ENCODE measurements at regions not wholly inside any gene's neighbourhood (a gene's known extent, or its start where the extent isn't known, plus 50 kb on each side); places are given as distances from the start of the nearest gene placed in this dataset.
"Not testable (repeated sequence)": the region's sequence is repeated elsewhere in the genome, so short reads cannot be mapped to it uniquely, and the experiment has no call there.

GRCh38 chr5:102154791-102155605 lies 141.1 kb downstream of the SLCO4C1 start:
- not testable (repeated sequence) for DNase-seq (ENCODE audit: low spot score)

- no peak for DNase-seq (ENCODE audit: low spot score)
Measured at GRCh38 chr5:102154291-102154690, 141.8 kb downstream of the SLCO4C1 start.

GRCh38 chr5:102153003-102153759 lies 142.9 kb downstream of the SLCO4C1 start:
- peak; percentile 24 for DNase-seq (ENCODE audit: low spot score)

- no peak for DNase-seq (ENCODE audit: low spot score)
Measured at GRCh38 chr5:102139029-102139428, 157.1 kb downstream of the SLCO4C1 start.

GRCh38 chr5:102138243-102138653 lies 157.8 kb downstream of the SLCO4C1 start:
- DNase-seq (ENCODE audit: low spot score), result peak; percentile 25

GRCh38 chr5:102130890-102131289 lies 165.2 kb downstream of the SLCO4C1 start:
- no peak for DNase-seq (ENCODE audit: low spot score)

GRCh38 chr5:102130386-102130785 lies 165.7 kb downstream of the SLCO4C1 start:
- no peak for DNase-seq (ENCODE audit: low spot score)

- no peak for DNase-seq (ENCODE audit: low spot score)
Measured at GRCh38 chr5:102119252-102119651, 176.8 kb downstream of the SLCO4C1 start.

- DNase-seq (ENCODE audit: low spot score), result no peak
Measured at GRCh38 chr5:102115736-102116135, 180.3 kb downstream of the SLCO4C1 start.

GRCh38 chr5:102114525-102115069 lies 181.5 kb downstream of the SLCO4C1 start:
- no peak for DNase-seq (ENCODE audit: low spot score)

GRCh38 chr5:102107865-102108264 lies 188.2 kb downstream of the SLCO4C1 start:
- no peak for DNase-seq (ENCODE audit: low spot score)

GRCh38 chr5:102106599-102106998 lies 189.5 kb downstream of the SLCO4C1 start:
- no peak for DNase-seq (ENCODE audit: low spot score)

GRCh38 chr5:102099766-102100331 lies 196.2 kb downstream of the SLCO4C1 start:
- DNase-seq (ENCODE audit: low spot score), result no peak

GRCh38 chr5:102099083-102099482 lies 197.0 kb downstream of the SLCO4C1 start:
- DNase-seq (ENCODE audit: low spot score), result not testable (repeated sequence)

GRCh38 chr5:102098606-102099005 lies 197.5 kb downstream of the SLCO4C1 start:
- DNase-seq (ENCODE audit: low spot score), result not testable (repeated sequence)

GRCh38 chr5:102090770-102091169 lies 205.3 kb downstream of the SLCO4C1 start:
- DNase-seq (ENCODE audit: low spot score), result peak; percentile 12

GRCh38 chr5:102089883-102090282 lies 206.2 kb downstream of the SLCO4C1 start:
- no peak for DNase-seq (ENCODE audit: low spot score)

GRCh38 chr5:102087906-102088305 lies 208.2 kb downstream of the SLCO4C1 start:
- DNase-seq (ENCODE audit: low spot score), result no peak

GRCh38 chr5:102080288-102080687 lies 215.8 kb downstream of the SLCO4C1 start:
- DNase-seq (ENCODE audit: low spot score), result no peak

GRCh38 chr5:102077920-102078319 lies 218.2 kb downstream of the SLCO4C1 start:
- DNase-seq (ENCODE audit: low spot score), result no peak

- DNase-seq (ENCODE audit: low spot score), result no peak
Measured at GRCh38 chr5:102069974-102070373, 226.1 kb downstream of the SLCO4C1 start.

- no peak for DNase-seq (ENCODE audit: low spot score)
Measured at GRCh38 chr5:102068870-102069269, 227.2 kb downstream of the SLCO4C1 start.

GRCh38 chr5:102049517-102049916 lies 246.6 kb downstream of the SLCO4C1 start:
- DNase-seq (ENCODE audit: low spot score), result no peak

All from HuH-7.5 (cell line).